ENCODE measurements at regions not wholly inside any gene's neighbourhood (a gene's known extent, or its start where the extent isn't known, plus 50 kb on each side); places are given as distances from the start of the nearest gene placed in this dataset.

GRCh38 chr7:153030976-153031375 is 271.4 kb downstream of the ACTR3B start:
- TF ChIP-seq CTCF (IDR thresholded peaks at IDR 0.05): no peak
- no peak for TF ChIP-seq POLR2A (IDR thresholded peaks at IDR 0.05)

All from Peyer's patch (tissue), 4 donors.